GM12878 (cell line): ENCODE measurements at regions not wholly inside any gene's neighbourhood (a gene's known extent, or its start where the extent isn't known, plus 50 kb on each side); places are given as distances from the start of the nearest gene placed in this dataset.

Experiments
- ATAC-seq: fragments of 200-7000 bp; cut with Tn5 transposase; 3 replicates; pipeline ENCODE4 v1.9.1; 2020; ENCODE audit warnings: mild to moderate bottlenecking, moderate library complexity
- BruUV-seq: library from RNA; stranded (reverse); fragments of 400-500 nt; replicated peaks from 2 replicates; lab custom pipeline; 2021; lab: Mats Ljungman, UMichigan
- CTCF ChIA-PET: fragments of 300-600 bp; sonication (Branson Sonifier 250); formaldehyde crosslinking; extraction: SDS; loops from one replicate; lab custom pipeline; 2021; ENCODE audit warnings: inconsistent platforms; lab: Yijun Ruan, JAX
- POLR2A ChIA-PET: fragments of 350-600 bp; formaldehyde crosslinking; extraction: SDS; loops from one replicate; lab custom pipeline; 2021; ENCODE audit warnings: inconsistent platforms; lab: Charles Lee
- RAD21 ChIA-PET: fragments of 300-600 bp; sonication (Branson Sonifier 250); formaldehyde crosslinking; loops from one replicate; lab custom pipeline; 2023; ENCODE audit warnings: antibody characterized with exemption; ENCODE audit not compliant: unreplicated experiment; lab: Charles Lee
- SMC1A ChIA-PET: fragments of 300-600 bp; sonication (Branson Sonifier 250); formaldehyde crosslinking; loops from one replicate; lab custom pipeline; 2023; ENCODE audit not compliant: unreplicated experiment, uncharacterized antibody; lab: Charles Lee
- DNase-seq: peaks from one replicate; pipeline ENCODE4 v3.0.0-alpha.2; 2011; ENCODE audit warnings: low read depth, low spot score
- FAIRE-seq: peaks from 3 replicates; lab custom pipeline; 2011; peaks lifted over from hg19 to GRCh38; lab: Jason Lieb, UNC
- H2AFZ ChIP-seq: 2 replicates; pipeline ENCODE4 v1.6.0; 2011; ENCODE audit warnings: low read depth, low read length, control low read depth; ENCODE audit not compliant: control insufficient read depth
- H3K27ac ChIP-seq: 2 replicates; pipeline ENCODE4 v1.5.1; 2011; ENCODE audit warnings: control low read depth; ENCODE audit not compliant: control insufficient read depth, insufficient read depth
- H3K27me3 ChIP-seq, 2 experiments: replicated peaks in 1 of 2; 2 replicates each; pipeline versions ENCODE4 v1.6.0 to v1.6.1; 2011; ENCODE audit warnings: low read length in 1 of 2; ENCODE audit not compliant: control insufficient read depth in 2 of 2, insufficient read depth in 2 of 2
- H3K36me3 ChIP-seq, 2 experiments: 2 replicates each; pipeline ENCODE4 v1.5.1; 2011; ENCODE audit warnings: low read length in 1 of 2; ENCODE audit not compliant: control insufficient read depth in 2 of 2, insufficient read depth in 2 of 2
- H3K4me1 ChIP-seq: 2 replicates; pipeline ENCODE4 v1.6.1; 2011; ENCODE audit warnings: mild to moderate bottlenecking, low read length, moderate library complexity, mixed read lengths; ENCODE audit not compliant: control insufficient read depth, insufficient read depth
- H3K4me2 ChIP-seq: 2 replicates; pipeline ENCODE4 v1.6.0; 2011; ENCODE audit warnings: control low read depth; ENCODE audit not compliant: control insufficient read depth, insufficient read depth
- H3K4me3 ChIP-seq: fragments of 200-600 bp; sonication (generic); 2 replicates; pipeline ENCODE4 v1.5.1; 2016
- H3K79me2 ChIP-seq: 2 replicates; pipeline ENCODE4 v1.6.0; 2011; ENCODE audit warnings: low read length; ENCODE audit not compliant: control insufficient read depth, insufficient read depth
- H3K9ac ChIP-seq: 2 replicates; pipeline ENCODE4 v1.8.0; 2011; ENCODE audit warnings: low read length, control low read depth, mixed read lengths; ENCODE audit not compliant: control insufficient read depth, insufficient read depth
- H3K9me3 ChIP-seq: replicated peaks from 3 replicates; pipeline ENCODE4 v1.5.1; 2011; ENCODE audit warnings: mild to moderate bottlenecking, low read length; ENCODE audit not compliant: control insufficient read depth, insufficient read depth
- H4K20me1 ChIP-seq: 2 replicates; pipeline ENCODE4 v1.6.0; 2011; ENCODE audit not compliant: control insufficient read depth, insufficient read depth
- HCFC1 ChIP-seq: fragments of 150-350 bp; IDR thresholded peaks from 2 replicates; pipeline ENCODE4 v1.6.1; 2014; ENCODE audit warnings: low read length
- HDAC6 ChIP-seq: fragments of 200-600 bp; sonication (generic); IDR thresholded peaks from one replicate; pipeline ENCODE4 v1.8.0; 2017; ENCODE audit warnings: antibody characterized with exemption; ENCODE audit not compliant: unreplicated experiment
- KLF5 ChIP-seq: fragments of 450-650 bp; IDR thresholded peaks from 2 replicates; pipeline ENCODE4 v1.6.1; 2014; ENCODE audit warnings: mild to moderate bottlenecking; ENCODE audit not compliant: partially characterized antibody
- PAX8 ChIP-seq: fragments of 450-650 bp; IDR thresholded peaks from 2 replicates; pipeline ENCODE4 v1.6.1; 2017; ENCODE audit warnings: mild to moderate bottlenecking, moderate library complexity
- RAD21 ChIP-seq: IDR thresholded peaks from 2 replicates; pipeline ENCODE4 v1.6.1; 2011; ENCODE audit warnings: mild to moderate bottlenecking, low read depth, low read length, moderate library complexity; ENCODE audit not compliant: insufficient read depth
- ZNF24 ChIP-seq: fragments of 450-650 bp; IDR thresholded peaks from 2 replicates; pipeline ENCODE4 v1.6.1; 2017; ENCODE audit warnings: antibody characterized with exemption, mild to moderate bottlenecking
- ZNF274 ChIP-seq: IDR thresholded peaks from one replicate; pipeline ENCODE4 v1.8.0; 2011; ENCODE audit not compliant: insufficient read length, insufficient read depth
- ZNF592 ChIP-seq: fragments of 450-650 bp; IDR thresholded peaks from 2 replicates; pipeline ENCODE4 v1.6.1; 2017; ENCODE audit warnings: mild to moderate bottlenecking, moderate library complexity
- ZZZ3 ChIP-seq: IDR thresholded peaks from 2 replicates; pipeline ENCODE4 v1.6.1; 2011; ENCODE audit warnings: low read depth; ENCODE audit not compliant: control insufficient read depth, insufficient read length
- WGBS: methylation state at CpG from one replicate; pipeline ENCODE4 v1.1.6; 2016; ENCODE audit warnings: low lambda C conversion rate; ENCODE audit not compliant: insufficient replicate concordance, insufficient coverage; ENCODE audit errors: missing lambda C conversion rate; 5-methylcytosine and 5-hydroxymethylcytosine counted together
- in situ Hi-C: fragments of 300-500 bp; cut with MboI; formaldehyde crosslinking; loops from 9 replicates; pipeline ENCODE4 v1.14.3; 2018; ENCODE audit warnings: mixed read lengths
- intact Hi-C: fragments of 100-400 bp; cut with micrococcal nuclease; formaldehyde crosslinking; loops from one replicate; pipeline ENCODE4 v1.14.2; 2022; ENCODE audit not compliant: unreplicated experiment
- TF ChIP-seq, protein P1 (sequence below): fragments of 450-650 bp; formaldehyde crosslinking; IDR thresholded peaks from 2 replicates; pipeline ENCODE4 v1.5.0; 2022; ENCODE audit warnings: mild to moderate bottlenecking, missing genetic modification characterization
- TF ChIP-seq, protein P2 (sequence below): IDR thresholded peaks from 2 replicates; pipeline ENCODE4 v1.6.1; 2011; ENCODE audit warnings: borderline replicate concordance, low read depth, mild to moderate bottlenecking, moderate library complexity, mixed read lengths, low read length; ENCODE audit not compliant: insufficient read depth; ENCODE audit errors: extremely low read length
- TF ChIP-seq, protein P3 (sequence below): fragments of 450-650 bp; IDR thresholded peaks from 2 replicates; pipeline ENCODE4 v1.6.1; 2017; ENCODE audit warnings: mild to moderate bottlenecking

DNA sequence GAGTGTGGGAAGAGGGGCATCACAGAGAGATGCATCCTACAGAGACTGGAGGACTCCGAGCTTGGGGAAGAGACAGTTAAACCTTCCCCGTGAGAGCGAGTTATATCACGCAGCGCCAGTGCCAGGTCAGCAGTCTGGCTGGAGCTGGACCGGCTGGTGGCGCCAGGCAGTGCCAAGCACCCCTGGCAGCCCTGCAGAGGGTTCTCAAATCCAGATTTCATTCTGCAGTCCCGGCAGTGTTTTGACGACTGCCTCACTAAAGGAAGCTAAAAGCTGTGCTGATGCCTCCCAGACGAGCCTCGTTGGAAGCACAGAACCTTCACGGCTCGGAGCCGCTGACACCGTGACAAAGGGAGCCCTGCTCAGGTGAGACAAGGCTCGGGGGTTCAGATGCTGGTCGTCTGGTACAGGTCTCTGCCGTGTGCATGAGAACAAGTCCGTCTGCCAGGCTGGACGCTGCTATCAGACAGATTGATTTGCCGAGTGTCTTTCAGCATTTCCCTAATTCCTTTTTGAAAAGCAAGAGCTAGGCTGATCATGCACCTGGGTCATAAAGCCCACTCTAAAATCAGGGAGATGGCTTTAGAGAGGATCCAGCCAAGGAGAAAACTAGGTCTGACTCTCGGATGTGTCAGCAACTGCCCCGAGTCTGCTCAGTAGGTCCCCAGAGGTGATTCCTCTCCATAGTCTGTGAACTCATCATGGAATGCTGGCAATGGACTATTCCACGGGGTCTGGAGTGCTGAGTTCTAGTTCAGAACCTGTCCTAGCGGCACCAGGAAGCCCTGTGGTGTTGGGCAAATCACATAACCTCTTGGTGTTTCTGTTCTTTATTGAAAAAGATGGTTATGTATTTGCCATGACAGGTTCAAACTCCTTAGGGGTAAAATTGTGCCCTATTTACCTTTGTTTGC, 240.6 kb downstream of the SOX11 start (continued):
- TF ChIP-seq, protein P1, sequence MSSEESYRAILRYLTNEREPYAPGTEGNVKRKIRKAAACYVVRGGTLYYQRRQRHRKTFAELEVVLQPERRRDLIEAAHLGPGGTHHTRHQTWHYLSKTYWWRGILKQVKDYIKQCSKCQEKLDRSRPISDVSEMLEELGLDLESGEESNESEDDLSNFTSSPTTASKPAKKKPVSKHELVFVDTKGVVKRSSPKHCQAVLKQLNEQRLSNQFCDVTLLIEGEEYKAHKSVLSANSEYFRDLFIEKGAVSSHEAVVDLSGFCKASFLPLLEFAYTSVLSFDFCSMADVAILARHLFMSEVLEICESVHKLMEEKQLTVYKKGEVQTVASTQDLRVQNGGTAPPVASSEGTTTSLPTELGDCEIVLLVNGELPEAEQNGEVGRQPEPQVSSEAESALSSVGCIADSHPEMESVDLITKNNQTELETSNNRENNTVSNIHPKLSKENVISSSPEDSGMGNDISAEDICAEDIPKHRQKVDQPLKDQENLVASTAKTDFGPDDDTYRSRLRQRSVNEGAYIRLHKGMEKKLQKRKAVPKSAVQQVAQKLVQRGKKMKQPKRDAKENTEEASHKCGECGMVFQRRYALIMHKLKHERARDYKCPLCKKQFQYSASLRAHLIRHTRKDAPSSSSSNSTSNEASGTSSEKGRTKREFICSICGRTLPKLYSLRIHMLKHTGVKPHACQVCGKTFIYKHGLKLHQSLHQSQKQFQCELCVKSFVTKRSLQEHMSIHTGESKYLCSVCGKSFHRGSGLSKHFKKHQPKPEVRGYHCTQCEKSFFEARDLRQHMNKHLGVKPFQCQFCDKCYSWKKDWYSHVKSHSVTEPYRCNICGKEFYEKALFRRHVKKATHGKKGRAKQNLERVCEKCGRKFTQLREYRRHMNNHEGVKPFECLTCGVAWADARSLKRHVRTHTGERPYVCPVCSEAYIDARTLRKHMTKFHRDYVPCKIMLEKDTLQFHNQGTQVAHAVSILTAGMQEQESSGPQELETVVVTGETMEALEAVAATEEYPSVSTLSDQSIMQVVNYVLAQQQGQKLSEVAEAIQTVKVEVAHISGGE = no peak
- TF ChIP-seq, protein P2, sequence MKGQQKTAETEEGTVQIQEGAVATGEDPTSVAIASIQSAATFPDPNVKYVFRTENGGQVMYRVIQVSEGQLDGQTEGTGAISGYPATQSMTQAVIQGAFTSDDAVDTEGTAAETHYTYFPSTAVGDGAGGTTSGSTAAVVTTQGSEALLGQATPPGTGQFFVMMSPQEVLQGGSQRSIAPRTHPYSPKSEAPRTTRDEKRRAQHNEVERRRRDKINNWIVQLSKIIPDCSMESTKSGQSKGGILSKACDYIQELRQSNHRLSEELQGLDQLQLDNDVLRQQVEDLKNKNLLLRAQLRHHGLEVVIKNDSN = no peak

DNA sequence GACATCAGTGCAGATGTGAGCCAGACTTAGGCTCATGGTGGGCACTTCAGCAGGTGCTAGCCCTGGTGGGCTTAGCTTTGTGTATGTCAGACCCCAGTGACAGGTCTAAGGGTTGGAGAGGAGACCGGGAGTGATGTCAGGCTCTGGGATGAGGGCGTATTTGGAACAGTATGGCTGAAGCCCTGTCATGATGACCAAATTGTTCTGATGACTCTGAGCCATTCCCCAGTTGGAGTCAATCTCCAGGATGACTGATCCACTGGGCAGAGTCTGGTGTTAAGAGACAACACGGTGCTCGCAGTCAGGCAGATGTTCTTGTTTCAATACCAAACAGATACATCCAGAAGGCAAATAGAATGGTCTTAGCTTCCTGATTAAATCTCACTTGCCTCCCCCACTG, 241.5 kb downstream of the SOX11 start:
- 26% methylated on average over 4 of the region's 4 CpGs for WGBS
- in situ Hi-C loops (no loop called here), intact Hi-C loops (no loop called here)
- FAIRE-seq (no peak), ATAC-seq (no peak), DNase-seq (no peak)
- Histone ChIP-seq H3K36me3 (no peaks in the 10 kb centered on the region), H3K4me3 (no peak overlapping the region), H3K4me2 (no peak overlapping the region), H3K27me3 (no peaks in the 10 kb centered on the region), H3K9ac (no peak overlapping the region), H3K79me2 (no peaks in the 10 kb centered on the region), H3K4me1 (no peaks in the 10 kb centered on the region), H4K20me1 (no peaks in the 10 kb centered on the region), H3K9me3 (no peaks in the 10 kb centered on the region), H2AFZ (no peak overlapping the region), H3K27ac (no peak overlapping the region)
- RAD21 ChIA-PET = no interaction called here
- SMC1A ChIA-PET = no interaction called here
- TF ChIP-seq ZNF24 = no peak
- no peak for TF ChIP-seq ZNF274
- no peak for TF ChIP-seq PAX8
- TF ChIP-seq HDAC6 = no peak
- TF ChIP-seq HCFC1 = no peak
- no peak for TF ChIP-seq ZZZ3
- TF ChIP-seq ZNF592 = no peak
- TF ChIP-seq KLF5 = no peak
- TF ChIP-seq, protein P3, sequence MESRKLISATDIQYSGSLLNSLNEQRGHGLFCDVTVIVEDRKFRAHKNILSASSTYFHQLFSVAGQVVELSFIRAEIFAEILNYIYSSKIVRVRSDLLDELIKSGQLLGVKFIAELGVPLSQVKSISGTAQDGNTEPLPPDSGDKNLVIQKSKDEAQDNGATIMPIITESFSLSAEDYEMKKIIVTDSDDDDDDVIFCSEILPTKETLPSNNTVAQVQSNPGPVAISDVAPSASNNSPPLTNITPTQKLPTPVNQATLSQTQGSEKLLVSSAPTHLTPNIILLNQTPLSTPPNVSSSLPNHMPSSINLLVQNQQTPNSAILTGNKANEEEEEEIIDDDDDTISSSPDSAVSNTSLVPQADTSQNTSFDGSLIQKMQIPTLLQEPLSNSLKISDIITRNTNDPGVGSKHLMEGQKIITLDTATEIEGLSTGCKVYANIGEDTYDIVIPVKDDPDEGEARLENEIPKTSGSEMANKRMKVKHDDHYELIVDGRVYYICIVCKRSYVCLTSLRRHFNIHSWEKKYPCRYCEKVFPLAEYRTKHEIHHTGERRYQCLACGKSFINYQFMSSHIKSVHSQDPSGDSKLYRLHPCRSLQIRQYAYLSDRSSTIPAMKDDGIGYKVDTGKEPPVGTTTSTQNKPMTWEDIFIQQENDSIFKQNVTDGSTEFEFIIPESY = no peak
- TF ChIP-seq RAD21 = no peak
- CTCF ChIA-PET = no interaction called here
- POLR2A ChIA-PET = no interaction called here
- no TSS peak for BruUV-seq
